GM23338 (cell line): ENCODE measurements at regions not wholly inside any gene's neighbourhood (a gene's known extent, or its start where the extent isn't known, plus 50 kb on each side); places are given as distances from the start of the nearest gene placed in this dataset.

Experiments used
- ATAC-seq: fragments of 200-7000 bp; cut with Tn5 transposase; 3 replicates; pipeline ENCODE4 v1.9.1; 2020
- DNase-seq: peaks from one replicate; pipeline ENCODE4 v3.0.0-alpha.2; 2015; ENCODE audit warnings: low spot score
- H2AFZ ChIP-seq: fragments of 200-600 bp; sonication (generic); 2 replicates; pipeline ENCODE4 v1.8.0; 2016; ENCODE audit warnings: antibody characterized with exemption, mild to moderate bottlenecking, moderate library complexity
- H3F3A ChIP-seq: fragments of 200-600 bp; sonication (generic); replicated peaks from 2 replicates; pipeline ENCODE4 v1.8.0; 2017; ENCODE audit warnings: antibody characterized with exemption, mixed run types, low read depth
- H3K27ac ChIP-seq: fragments of 200-600 bp; sonication (generic); 2 replicates; pipeline ENCODE4 v1.6.1; 2016; ENCODE audit warnings: low read depth
- H3K27me3 ChIP-seq: fragments of 200-600 bp; sonication (generic); 2 replicates; pipeline ENCODE4 v1.8.0; 2016; ENCODE audit warnings: mild to moderate bottlenecking, mixed run types, moderate library complexity; ENCODE audit not compliant: insufficient read depth
- H3K36me3 ChIP-seq: fragments of 200-600 bp; sonication (generic); 2 replicates; pipeline ENCODE4 v1.8.0; 2016; ENCODE audit warnings: mild to moderate bottlenecking; ENCODE audit not compliant: insufficient read depth
- H3K4me1 ChIP-seq: fragments of 200-600 bp; sonication (generic); 2 replicates; pipeline ENCODE4 v1.8.0; 2016; ENCODE audit warnings: mild to moderate bottlenecking, moderate library complexity; ENCODE audit not compliant: insufficient read depth
- H3K4me2 ChIP-seq: fragments of 200-600 bp; sonication (generic); 2 replicates; pipeline ENCODE4 v1.7.1; 2017; ENCODE audit warnings: mixed run types
- H3K4me3 ChIP-seq: fragments of 200-600 bp; sonication (generic); 2 replicates; pipeline ENCODE4 v1.6.1; 2016; ENCODE audit warnings: mixed run types
- H3K79me2 ChIP-seq: fragments of 200-600 bp; sonication (generic); replicated peaks from 2 replicates; pipeline ENCODE4 v1.8.0; 2017; ENCODE audit warnings: mild to moderate bottlenecking; ENCODE audit not compliant: insufficient read depth
- H3K9me2 ChIP-seq: fragments of 200-600 bp; sonication (generic); 2 replicates; pipeline ENCODE4 v1.8.0; 2017; ENCODE audit not compliant: insufficient read depth
- H4K20me1 ChIP-seq: fragments of 200-600 bp; sonication (generic); replicated peaks from 2 replicates; pipeline ENCODE4 v1.8.0; 2017; ENCODE audit warnings: mild to moderate bottlenecking; ENCODE audit not compliant: insufficient read depth
- H3K27ac Mint-ChIP-seq: 2 replicates; pipeline ENCODE4 v1.8.0; 2020; ENCODE audit warnings: inconsistent platforms, mild to moderate bottlenecking, moderate library complexity, mixed read lengths
- H3K27me3 Mint-ChIP-seq: 3 replicates; pipeline ENCODE4 v1.8.0; 2022; ENCODE audit warnings: low read depth, mild to moderate bottlenecking, moderate library complexity, mixed read lengths, inconsistent platforms; ENCODE audit not compliant: insufficient read depth, poor library complexity
- H3K36me3 Mint-ChIP-seq: 3 replicates; pipeline ENCODE4 v1.8.0; 2021; ENCODE audit warnings: low read depth, mild to moderate bottlenecking, inconsistent platforms, moderate library complexity, mixed read lengths
- H3K4me1 Mint-ChIP-seq: 3 replicates; pipeline ENCODE4 v1.8.0; 2020; ENCODE audit warnings: mild to moderate bottlenecking, inconsistent platforms, mixed read lengths
- H3K4me3 Mint-ChIP-seq: 3 replicates; pipeline ENCODE4 v1.8.0; 2021; ENCODE audit warnings: moderate library complexity, mild to moderate bottlenecking, inconsistent platforms, mixed read lengths
- H3K9me3 Mint-ChIP-seq: 3 replicates; pipeline ENCODE4 v1.8.0; 2020; ENCODE audit warnings: moderate library complexity, mild to moderate bottlenecking, inconsistent platforms, mixed read lengths
- CREB1 ChIP-seq: fragments of 250-450 bp; sonication (Bioruptor Pico); IDR thresholded peaks from 2 replicates; pipeline ENCODE4 v1.5.0; 2020; ENCODE audit warnings: low read depth, mild to moderate bottlenecking, moderate library complexity
- CTCF ChIP-seq, 2 experiments: fragments of 200-600 bp in 1 of 2; sonication (generic) in 1 of 2; conservative IDR thresholded peaks; 2 replicates each; pipeline versions ENCODE4 v1.5.1 to v1.6.1; 2016 to 2017; ENCODE audit warnings: antibody characterized with exemption in 2 of 2, low read depth in 2 of 2, mild to moderate bottlenecking in 2 of 2, moderate library complexity in 1 of 2
- ETS1 ChIP-seq: IDR thresholded peaks from 2 replicates; pipeline ENCODE4 v1.6.1; 2016; ENCODE audit warnings: antibody characterized with exemption
- EZH2 ChIP-seq: fragments of 200-600 bp; sonication (generic); IDR thresholded peaks from one replicate; pipeline ENCODE4 v1.8.0; 2017; ENCODE audit warnings: antibody characterized with exemption, mild to moderate bottlenecking, low read depth; ENCODE audit not compliant: unreplicated experiment
- EZH2phosphoT487 ChIP-seq: fragments of 200-600 bp; sonication (generic); IDR thresholded peaks from one replicate; pipeline ENCODE4 v1.8.1; 2018; ENCODE audit warnings: antibody characterized with exemption; ENCODE audit not compliant: unreplicated experiment
- JUNB ChIP-seq: IDR thresholded peaks from one replicate; pipeline ENCODE4 v1.6.1; 2016; ENCODE audit warnings: antibody characterized with exemption; ENCODE audit not compliant: unreplicated experiment
- NANOG ChIP-seq: IDR thresholded peaks from 2 replicates; pipeline ENCODE4 v1.6.1; 2016; ENCODE audit warnings: antibody characterized with exemption, borderline replicate concordance
- POLR2AphosphoS5 ChIP-seq: IDR thresholded peaks from 2 replicates; pipeline ENCODE4 v1.6.1; 2016; ENCODE audit warnings: antibody characterized with exemption, low read depth
- ZNF114 ChIP-seq: fragments of 250-450 bp; sonication (Bioruptor Pico); IDR thresholded peaks from 2 replicates; pipeline ENCODE4 v1.5.0; 2020; ENCODE audit warnings: mild to moderate bottlenecking, moderate library complexity

- TF ChIP-seq EZH2 (no peak), ETS1 (no peak), ZNF114 (CRISPR knock-in tag) (no peak), CREB1 (CRISPR knock-in tag) (no peak), CTCF (conservative IDR thresholded peaks at IDR 0.05; ENCODE audit: low read depth in 2 of 2) (no peak), EZH2phosphoT487 (no peak)
- H3K4me1 ChIP-seq, result no peaks in the 10 kb centered on the region
- H3F3A ChIP-seq, result no peaks in the 10 kb centered on the region
- H3K27ac Mint-ChIP-seq, result no peak overlapping the region
- no peaks in the 10 kb centered on the region for H3K9me2 ChIP-seq
- no peak overlapping the region for H3K4me3 ChIP-seq
- peaks cover 5% of the 10 kb centered on the region for H3K27me3 Mint-ChIP-seq
- H3K27ac ChIP-seq, result no peak overlapping the region
- DNase-seq (no peak), ATAC-seq (no peak)
- no peak overlapping the region for H3K4me2 ChIP-seq
- H2AFZ ChIP-seq, result no peak overlapping the region
- H3K4me1 Mint-ChIP-seq, result no peaks in the 10 kb centered on the region
- H3K79me2 ChIP-seq, result no peaks in the 10 kb centered on the region
- H3K36me3 Mint-ChIP-seq, result peaks cover 16% of the 10 kb centered on the region
- no peaks in the 10 kb centered on the region for H4K20me1 ChIP-seq
- peaks cover 89% of the 10 kb centered on the region for H3K9me3 Mint-ChIP-seq
- H3K4me3 Mint-ChIP-seq, result no peak overlapping the region
- H3K27me3 ChIP-seq, result no peaks in the 10 kb centered on the region
- H3K36me3 ChIP-seq, result no peaks in the 10 kb centered on the region
Observed at GRCh38 chr16:35543486-35543885, 2084.1 kb downstream of the TP53TG3F start.

- Histone ChIP-seq H3K27me3 (no peaks in the 10 kb centered on the region), H3K4me3 (no peak overlapping the region), H4K20me1 (no peaks in the 10 kb centered on the region), H3K9me2 (no peaks in the 10 kb centered on the region), H2AFZ (no peak overlapping the region), H3K27ac (no peak overlapping the region), H3K4me1 (no peaks in the 10 kb centered on the region), H3F3A (no peaks in the 10 kb centered on the region), H3K36me3 (peaks cover 14% of the 10 kb centered on the region), H3K4me2 (no peak overlapping the region), H3K79me2 (no peaks in the 10 kb centered on the region)
- Mint-ChIP-seq H3K4me3 (no peak overlapping the region), H3K9me3 (peaks cover 77% of the 10 kb centered on the region), H3K36me3 (peaks cover 15% of the 10 kb centered on the region; the same call in 2 of the 3 replicates), H3K27me3 (no peaks in the 10 kb centered on the region), H3K27ac (no peak overlapping the region), H3K4me1 (no peaks in the 10 kb centered on the region)
- ATAC-seq, result no peak
- no peak for DNase-seq
- TF ChIP-seq ETS1 (no peak), JUNB (no peak), EZH2phosphoT487 (no peak), CREB1 (CRISPR knock-in tag) (no peak), CTCF (conservative IDR thresholded peaks at IDR 0.05; ENCODE audit: low read depth in 2 of 2) (no peak), ZNF114 (CRISPR knock-in tag) (no peak), EZH2 (no peak), NANOG (no peak), POLR2AphosphoS5 (no peak)
Observed at GRCh38 chr16:35552763-35553162, 2093.4 kb downstream of the TP53TG3F start.
